HEK293T (cell line): ENCODE measurements at regions not wholly inside any gene's neighbourhood (a gene's known extent, or its start where the extent isn't known, plus 50 kb on each side); places are given as distances from the start of the nearest gene placed in this dataset.

ENCODE experiments used
- BHLHE40 ChIP-seq: fragments of 450-650 bp; IDR thresholded peaks from 2 replicates; pipeline ENCODE4 v1.6.1; 2016; ENCODE audit warnings: mild to moderate bottlenecking, moderate library complexity, borderline replicate concordance
- FOXM1 ChIP-seq: fragments of 450-650 bp; IDR thresholded peaks from 2 replicates; pipeline ENCODE4 v1.6.1; 2017; ENCODE audit warnings: mild to moderate bottlenecking, borderline replicate concordance
- HDGF ChIP-seq: fragments of 450-650 bp; IDR thresholded peaks from 2 replicates; pipeline ENCODE4 v1.6.1; 2017; ENCODE audit warnings: antibody characterized with exemption, borderline replicate concordance
- LEF1 ChIP-seq: fragments of 450-650 bp; IDR thresholded peaks from 2 replicates; pipeline ENCODE4 v1.6.1; 2017; ENCODE audit warnings: mild to moderate bottlenecking, borderline replicate concordance

GRCh38 chr13:79062291-79062690 is 343.8 kb downstream of the RBM26 start:
- no peak for TF ChIP-seq BHLHE40
- no peak for TF ChIP-seq LEF1
- TF ChIP-seq FOXM1: no peak
- TF ChIP-seq HDGF: no peak
